K562 (cell line): ENCODE measurements at regions not wholly inside any gene's neighbourhood (a gene's known extent, or its start where the extent isn't known, plus 50 kb on each side); places are given as distances from the start of the nearest gene placed in this dataset.

ENCODE experiments used
- ATAC-seq: fragments of 200-7000 bp; cut with Tn5 transposase; 3 replicates; pipeline ENCODE4 v1.9.1; 2020; ENCODE audit warnings: moderate library complexity
- BruUV-seq: library from RNA; stranded (reverse); fragments of 400-500 nt; replicated peaks from 2 replicates; lab custom pipeline; 2021; lab: Mats Ljungman, UMichigan
- CTCF ChIA-PET: fragments of 300-600 bp; formaldehyde crosslinking; extraction: SDS; loops from one replicate; lab custom pipeline; 2021; ENCODE audit warnings: low intra/inter-chr PET ratio; lab: Yijun Ruan, JAX
- POLR2A ChIA-PET: fragments of 300-600, 350-650 bp; sonication (Branson Sonifier 250); formaldehyde crosslinking; extraction: SDS; loops from one replicate; lab custom pipeline; 2021; ENCODE audit warnings: antibody characterized with exemption, inconsistent platforms; lab: Yijun Ruan, JAX
- DNase-seq, 4 experiments: peaks; one replicate each; pipeline versions ENCODE4 v3.0.0 to v3.0.0-alpha.2; 2011 to 2018; ENCODE audit warnings: low spot score in 3 of 4, mixed read lengths in 3 of 4; ENCODE audit errors: extremely low read depth in 1 of 4
- FAIRE-seq: peaks from 2 replicates; lab custom pipeline; 2011; peaks lifted over from hg19 to GRCh38; lab: Jason Lieb, UNC
- H2AFZ ChIP-seq: 2 replicates; pipeline ENCODE4 v1.6.0; 2011; ENCODE audit warnings: low read depth, low read length, control low read depth, inconsistent platforms
- H3K27ac ChIP-seq: fragments of 200-600 bp; 3 replicates; pipeline ENCODE4 v1.8.0; 2011; ENCODE audit warnings: low read depth, mild to moderate bottlenecking, control low read depth, inconsistent platforms, low read length, moderate library complexity, mixed read lengths; ENCODE audit errors: extremely low read depth
- H3K27me3 ChIP-seq, 2 experiments: fragments of 300-600 bp in 1 of 2; 2 replicates in 1 of 2; 3 replicates in 1 of 2; pipeline versions ENCODE4 v1.6.0 to v1.8.0; 2011; ENCODE audit warnings: inconsistent platforms in 2 of 2, low read length in 2 of 2, mild to moderate bottlenecking in 1 of 2, mixed read lengths in 1 of 2, moderate library complexity in 1 of 2; ENCODE audit not compliant: control insufficient read depth in 2 of 2, insufficient read depth in 2 of 2
- H3K36me3 ChIP-seq: fragments of 300-600 bp; 3 replicates; pipeline ENCODE4 v1.8.0; 2011; ENCODE audit warnings: mild to moderate bottlenecking, low read length, inconsistent platforms; ENCODE audit not compliant: control insufficient read depth, insufficient read depth
- H3K4me1 ChIP-seq, 2 experiments: fragments of 200-600 bp in 1 of 2; replicated peaks in 1 of 2; 2 replicates in 1 of 2; 3 replicates in 1 of 2; pipeline versions ENCODE4 v1.5.1 to v1.8.0; 2011; ENCODE audit warnings: inconsistent platforms in 2 of 2, low read length in 2 of 2, mild to moderate bottlenecking in 1 of 2, mixed read lengths in 1 of 2, moderate library complexity in 1 of 2; ENCODE audit not compliant: control insufficient read depth in 2 of 2, insufficient read depth in 2 of 2
- H3K4me2 ChIP-seq: 2 replicates; pipeline ENCODE4 v1.6.1; 2011; ENCODE audit warnings: low read length, control low read depth, inconsistent platforms, mixed read lengths; ENCODE audit not compliant: insufficient read depth
- H3K4me3 ChIP-seq: fragments of 200-600 bp; sonication (generic), shearing (Covaris generic); 2 replicates; pipeline ENCODE4 v1.5.1; 2016; ENCODE audit warnings: control low read depth, inconsistent platforms
- H3K79me2 ChIP-seq: fragments of 200-600 bp; 3 replicates; pipeline ENCODE4 v1.8.0; 2011; ENCODE audit warnings: low read length, inconsistent platforms; ENCODE audit not compliant: control insufficient read depth, insufficient read depth
- H3K9ac ChIP-seq, 2 experiments: 2 replicates each; pipeline versions ENCODE4 v1.6.0 to v1.6.1; 2011; ENCODE audit warnings: low read depth in 2 of 2, low read length in 2 of 2, control low read depth in 1 of 2, inconsistent platforms in 1 of 2, mild to moderate bottlenecking in 1 of 2, mixed read lengths in 1 of 2; ENCODE audit not compliant: insufficient read depth in 1 of 2
- H3K9me1 ChIP-seq: one replicate; pipeline ENCODE4 v1.6.0; 2011; ENCODE audit warnings: inconsistent platforms, mild to moderate bottlenecking, low read length, moderate library complexity; ENCODE audit not compliant: control insufficient read depth, insufficient read depth
- H3K9me3 ChIP-seq: replicated peaks from 2 replicates; pipeline ENCODE4 v1.5.1; 2011; ENCODE audit warnings: low read depth, low read length, inconsistent platforms; ENCODE audit not compliant: control insufficient read depth, insufficient read depth
- H4K20me1 ChIP-seq: replicated peaks from 2 replicates; pipeline ENCODE4 v1.6.1; 2011; ENCODE audit warnings: low read length, inconsistent platforms, mixed read lengths; ENCODE audit not compliant: control insufficient read depth, insufficient read depth
- MCM5 ChIP-seq: fragments of 450-650 bp; IDR thresholded peaks from 2 replicates; pipeline ENCODE4 v1.6.1; 2016; ENCODE audit warnings: low read depth
- PML ChIP-seq: IDR thresholded peaks from 2 replicates; pipeline ENCODE4 v1.6.1; 2012; ENCODE audit warnings: low read length, inconsistent platforms
- THRA ChIP-seq: fragments of 450-650 bp; IDR thresholded peaks from 2 replicates; pipeline ENCODE4 v1.6.1; 2017; ENCODE audit warnings: mild to moderate bottlenecking, moderate library complexity
- THRAP3 ChIP-seq: fragments of 450-650 bp; IDR thresholded peaks from 2 replicates; pipeline ENCODE4 v1.6.1; 2016; ENCODE audit warnings: mild to moderate bottlenecking, inconsistent platforms, borderline replicate concordance
- ZNF143 ChIP-seq: sonication (generic); formaldehyde crosslinking; IDR thresholded peaks from 2 replicates; pipeline ENCODE4 v1.9.0; 2022; ENCODE audit warnings: mild to moderate bottlenecking, missing genetic modification reagents
- ZNF212 ChIP-seq: fragments of 450-650 bp; formaldehyde crosslinking; IDR thresholded peaks from 2 replicates; pipeline ENCODE4 v1.4.0; 2020; ENCODE audit warnings: mild to moderate bottlenecking
- WGBS: fragments of 100-300 bp; shearing (Covaris generic); methylation state at CpG from one replicate; pipeline ENCODE4 v1.1.6; 2016; ENCODE audit warnings: low coverage, mixed read lengths; ENCODE audit not compliant: insufficient coverage; ENCODE audit errors: missing lambda C conversion rate; 5-methylcytosine and 5-hydroxymethylcytosine counted together
- in situ Hi-C: fragments of 300-500 bp; cut with MboI; formaldehyde crosslinking; loops from 4 replicates; pipeline ENCODE4 v1.15.0; 2018; ENCODE audit warnings: inconsistent platforms, mixed read lengths
- intact Hi-C: fragments of 100-400 bp; cut with micrococcal nuclease; formaldehyde crosslinking; loops from 2 replicates; pipeline ENCODE4 v1.14.2; 2022

DNA sequence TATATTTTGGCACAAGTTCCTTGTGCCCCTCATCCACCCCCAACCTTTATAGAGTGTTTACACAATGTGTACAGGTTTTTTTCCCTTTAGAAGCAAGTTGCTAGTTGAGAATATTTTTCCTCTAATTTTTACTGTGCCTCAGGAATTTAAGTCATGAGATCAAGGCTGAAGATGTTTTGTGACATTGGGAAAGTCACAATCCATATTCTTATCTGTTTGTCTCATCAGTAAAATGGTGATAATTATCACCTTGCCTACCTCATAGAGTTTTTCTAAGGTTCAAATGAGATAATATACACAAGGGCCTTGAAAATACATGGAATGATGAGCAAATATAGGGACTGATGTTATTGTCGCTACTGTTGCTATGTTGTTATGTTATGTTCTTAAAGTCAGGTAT lies 109.6 kb upstream of the DIAPH2 start (continued):
- TF ChIP-seq MCM5 (no peak), ZNF143 (CRISPR knock-in tag) (no peak), THRAP3 (no peak), THRA (no peak), PML (no peak)

GRCh38 chrX:96576368-96576767 lies 108.3 kb upstream of the DIAPH2 start:
- no peaks in the 10 kb centered on the region for H3K27me3 ChIP-seq
- no peak for TF ChIP-seq ZNF212 (CRISPR knock-in tag)
- TF ChIP-seq, all 486 proteins: peak for 0
- Histone ChIP-seq H3K4me1 (no peaks in the 10 kb centered on the region), H3K9ac (no peak overlapping the region), H3K4me3 (no peak overlapping the region), H3K9me3 (no peaks in the 10 kb centered on the region), H3K36me3 (no peaks in the 10 kb centered on the region), H4K20me1 (no peaks in the 10 kb centered on the region), H3K27ac (no peak overlapping the region), H3K9me1 (no peaks in the 10 kb centered on the region), H2AFZ (no peak overlapping the region), H3K79me2 (no peaks in the 10 kb centered on the region), H3K4me2 (no peak overlapping the region)
- in situ Hi-C loops (no loop called here), intact Hi-C loops (no loop called here)
- DNase-seq (no peak), ATAC-seq (no peak), FAIRE-seq (no peak)
- BruUV-seq, result no TSS peak
- ChIA-PET CTCF (no interaction called here), POLR2A (no interaction called here)
- WGBS, result 0% methylated on average over 2 of the region's 2 CpGs
